Stimulated activated CD4-positive, alpha-beta T cell treated with anti-CD3 and anti-CD28 coated beads, Interleukin-1b, Interleukin-23, amount 100 ng/mL, for 48 hours (primary cell): ENCODE measurements at regions not wholly inside any gene's neighbourhood (a gene's known extent, or its start where the extent isn't known, plus 50 kb on each side); places are given as distances from the start of the nearest gene placed in this dataset.
A peak's percentile ranks its signal among the peaks of the same experiment; 100 is the strongest.

Experiments
- DNase-seq: peaks from one replicate; pipeline ENCODE4 v3.0.0-alpha.2; 2020

DNA sequence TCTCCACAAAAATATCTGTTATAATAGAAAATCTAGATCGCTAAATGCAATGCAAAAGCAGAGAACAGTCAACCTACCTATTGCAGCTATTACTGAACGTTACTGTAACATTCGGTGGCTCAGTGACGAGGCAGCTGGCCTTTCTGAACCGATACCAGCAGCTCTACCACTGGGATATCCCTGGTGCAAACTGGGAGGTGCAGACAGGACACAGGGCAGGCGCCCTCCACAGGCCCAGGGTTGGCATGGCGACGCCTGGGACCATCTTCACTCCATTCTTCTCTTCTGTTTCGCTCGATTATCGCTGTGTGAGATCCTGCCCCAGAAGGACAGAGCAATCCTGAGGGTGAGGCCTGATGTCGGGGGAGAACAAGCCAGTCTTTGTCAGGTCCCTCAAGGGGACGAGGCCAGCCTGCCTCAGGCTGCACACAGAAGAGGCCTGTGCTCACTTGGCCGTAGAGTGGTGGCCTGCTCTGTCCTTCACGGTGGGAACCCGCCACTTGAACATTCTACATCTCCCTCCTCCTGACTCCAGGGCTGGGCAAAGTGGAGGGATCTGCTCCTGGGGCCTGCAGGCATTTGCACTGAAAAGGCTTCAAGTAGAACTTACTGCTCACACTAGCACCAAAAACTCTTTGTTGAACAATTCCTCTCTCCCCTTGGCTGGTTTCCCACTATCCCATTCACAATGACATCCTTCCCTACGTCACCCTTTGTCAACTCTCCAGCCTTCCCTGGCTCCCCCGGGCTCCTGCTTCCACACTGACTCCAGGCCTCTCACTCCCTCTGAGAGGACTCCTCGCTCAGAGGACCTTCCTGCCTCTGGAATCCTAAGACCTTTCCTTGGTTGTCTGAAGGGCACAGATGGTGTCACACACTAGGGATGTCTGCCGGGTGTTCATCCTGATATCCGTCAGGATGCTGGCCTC, 49.7 kb downstream of the CYRIA start:
- no peak for DNase-seq

DNA sequence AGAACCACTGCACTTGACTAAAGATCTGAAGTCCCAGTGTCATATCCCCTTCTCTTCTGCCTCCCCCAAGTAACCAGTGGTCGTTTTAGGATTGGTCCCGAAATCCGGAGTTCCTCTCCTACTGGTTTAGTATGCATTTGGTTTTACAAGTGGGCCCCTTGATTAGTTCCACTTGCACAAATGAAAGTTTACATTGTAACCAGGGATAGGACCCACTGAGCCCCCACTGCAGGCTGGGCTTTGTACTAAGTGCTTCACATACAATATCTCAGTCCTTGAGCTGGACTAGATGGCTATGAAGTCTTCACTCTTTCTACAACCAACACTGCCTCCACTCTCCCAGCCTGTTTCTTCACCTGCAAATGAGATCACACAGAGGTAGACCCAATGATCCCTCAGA, 50.4 kb downstream of the CYRIA start:
- no peak for DNase-seq

DNA sequence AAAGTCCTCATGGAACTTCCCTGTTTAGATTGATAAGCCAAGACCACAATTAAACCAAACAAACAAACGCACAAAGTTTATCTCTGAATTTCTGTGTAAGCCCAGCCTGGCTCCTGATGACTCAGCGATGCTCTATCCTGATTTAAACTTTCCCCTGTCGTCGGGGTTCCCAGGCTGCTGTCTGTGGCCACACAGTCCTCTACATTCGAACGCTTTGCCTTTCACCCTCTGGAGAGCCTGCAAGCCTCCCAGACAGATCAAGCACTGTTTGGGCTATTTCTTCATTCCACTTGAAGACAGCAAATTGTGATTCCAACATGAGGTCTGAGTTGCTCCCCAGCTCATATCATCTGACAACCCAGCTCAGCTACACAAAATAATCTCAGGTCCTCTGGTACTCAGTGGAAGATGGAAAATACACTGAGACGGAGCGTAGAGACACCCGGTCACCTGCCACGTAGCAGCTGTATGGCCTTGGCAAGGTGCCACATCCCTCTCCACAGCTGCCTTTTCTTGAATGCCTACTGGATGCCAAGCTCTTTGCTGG, 51.2 kb downstream of the CYRIA start:
- no peak for DNase-seq

DNA sequence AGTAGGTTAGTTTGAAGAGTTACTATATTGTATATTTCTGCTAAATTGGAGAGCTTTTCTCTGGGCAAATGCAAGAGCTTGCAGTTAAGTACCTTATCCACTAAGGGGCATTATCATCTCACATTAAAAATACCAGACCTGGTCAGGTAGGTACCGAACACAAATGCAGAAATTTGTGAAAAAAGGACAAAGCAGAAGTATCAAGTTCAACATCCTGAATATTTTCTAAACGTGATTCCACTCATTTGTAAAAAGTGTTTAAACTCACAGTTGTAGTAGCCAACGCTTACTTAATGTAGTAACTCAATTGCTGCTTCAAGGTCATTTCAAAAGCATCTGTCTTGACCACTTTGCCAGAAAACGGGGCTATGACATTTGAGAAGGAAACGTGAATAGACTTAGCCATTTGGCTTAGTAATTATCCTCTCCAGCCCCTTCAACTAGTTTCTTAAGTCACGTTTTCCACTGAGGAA, 52.1 kb downstream of the CYRIA start:
- DNase-seq = no peak

DNA sequence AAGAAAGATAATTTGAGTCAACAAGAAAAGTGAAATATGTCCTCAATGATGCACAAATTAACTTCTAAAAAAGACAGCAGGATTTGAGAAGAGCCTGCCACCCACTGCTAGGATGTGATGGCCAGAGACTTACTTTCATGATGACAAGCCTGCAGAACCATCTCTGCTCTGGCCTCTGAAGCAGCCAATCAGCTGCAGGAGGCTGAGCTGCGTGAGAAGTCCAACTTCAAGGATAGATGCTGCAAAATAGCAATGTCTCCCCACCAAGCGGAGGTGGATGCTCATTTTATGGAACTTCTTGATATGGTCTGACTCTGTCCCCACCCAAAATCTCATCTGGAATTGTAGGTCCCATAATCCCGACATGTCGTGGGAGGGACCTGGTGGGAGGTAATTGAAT, 53.1 kb downstream of the CYRIA start:
- no peak for DNase-seq

DNA sequence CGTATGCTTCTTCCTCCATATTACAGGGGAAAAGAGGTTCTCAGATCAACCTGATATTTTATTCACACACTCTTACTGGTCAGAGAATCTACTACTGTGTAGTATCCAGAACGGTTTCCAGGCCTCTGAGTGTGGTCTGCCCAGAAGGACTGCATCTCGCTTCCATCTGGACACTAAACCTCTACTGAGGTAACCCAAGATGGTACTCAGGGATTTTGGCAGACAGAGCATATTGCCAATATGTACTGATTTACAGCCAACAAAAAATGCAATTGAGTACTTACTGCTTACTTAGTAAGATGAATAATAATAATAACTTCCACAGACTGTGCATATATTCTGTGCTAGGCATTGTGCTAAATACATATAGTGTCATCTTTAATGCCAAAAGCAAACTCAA, 55.8 kb downstream of the CYRIA start:
- no peak for DNase-seq

DNA sequence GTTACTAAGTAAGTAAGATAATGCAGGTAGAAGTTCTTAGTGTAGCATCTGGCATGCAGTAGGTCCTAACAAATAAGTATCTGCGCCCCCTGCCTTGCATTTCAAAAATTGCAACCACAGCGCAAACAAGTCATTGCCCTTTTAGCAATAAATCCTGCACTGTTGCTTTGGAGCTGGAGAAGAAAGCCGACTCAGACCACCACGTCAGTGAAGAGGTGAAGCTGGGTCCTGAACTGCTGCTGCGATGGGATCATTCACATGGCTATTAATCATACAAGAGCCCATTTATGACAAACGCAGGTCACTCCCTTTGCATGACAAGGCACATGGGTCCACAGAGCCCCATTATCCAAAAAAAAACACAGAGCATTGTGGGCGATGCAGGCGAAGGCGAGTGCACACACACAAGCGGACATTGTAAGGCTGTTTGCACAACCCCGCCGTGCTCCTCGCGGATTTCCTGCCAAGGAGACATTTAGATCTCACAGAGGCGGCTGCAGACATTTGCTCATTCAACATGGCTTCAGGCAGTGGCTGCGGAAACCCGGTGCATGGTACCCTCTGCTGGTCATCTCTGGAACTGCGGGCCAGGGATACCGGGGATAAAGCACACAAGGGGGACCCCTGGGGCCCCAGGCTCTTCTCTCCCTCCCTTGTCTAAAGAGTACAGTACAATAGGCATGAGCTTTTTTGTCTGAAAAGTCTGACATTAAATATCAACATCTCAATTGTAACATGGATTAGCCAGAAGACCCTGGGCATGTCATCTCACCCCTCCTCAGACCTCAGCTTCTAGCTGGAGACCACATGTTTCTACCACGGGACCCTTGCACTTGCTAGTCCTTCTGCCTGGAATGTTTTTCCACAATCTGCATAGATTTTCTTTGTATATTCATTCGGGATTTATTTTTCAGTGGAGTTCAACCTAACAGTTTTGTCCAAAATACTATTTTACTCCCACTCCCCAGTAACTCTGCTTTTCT, 56.7 kb downstream of the CYRIA start:
- DNase-seq = peak; percentile 84

DNA sequence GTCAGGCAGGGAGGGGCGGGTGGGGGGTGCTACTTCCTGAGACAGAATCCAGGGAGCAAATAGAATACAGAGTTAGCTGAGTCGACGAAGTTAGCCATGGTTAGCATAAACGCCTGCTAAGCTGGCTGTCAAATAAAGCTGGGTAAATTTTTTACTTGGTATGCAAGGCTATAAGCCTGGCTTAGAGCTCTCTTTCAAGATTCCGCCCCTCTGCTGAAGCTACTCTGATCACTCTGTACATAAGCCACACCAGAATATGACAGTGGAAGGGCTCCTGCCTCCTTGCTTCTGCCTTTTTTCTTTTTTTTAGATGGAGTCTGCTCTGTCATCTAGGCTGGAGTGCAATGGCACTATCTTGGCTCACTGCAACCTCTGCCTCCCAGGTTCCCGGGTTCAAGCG, 58.3 kb downstream of the CYRIA start:
- no peak for DNase-seq

DNA sequence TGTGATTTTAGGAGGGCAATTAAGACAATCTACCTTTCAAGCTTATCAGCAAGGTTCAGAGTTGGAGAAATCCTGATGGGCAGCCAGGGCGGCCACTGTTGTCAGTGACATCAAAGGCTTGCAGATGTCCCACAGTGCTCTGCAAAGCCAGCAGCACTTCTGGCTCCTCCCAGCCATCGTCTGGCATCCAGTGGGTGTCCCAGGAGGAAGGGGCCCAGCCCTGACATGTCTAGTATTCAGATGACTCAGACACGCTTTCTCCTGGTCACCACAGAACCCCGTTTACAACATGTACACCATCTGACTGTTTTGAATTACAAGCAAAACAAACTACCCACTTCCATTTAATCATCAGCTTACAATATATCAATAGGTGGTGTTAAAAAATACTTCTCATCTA, 61.4 kb downstream of the CYRIA start:
- DNase-seq = no peak

DNA sequence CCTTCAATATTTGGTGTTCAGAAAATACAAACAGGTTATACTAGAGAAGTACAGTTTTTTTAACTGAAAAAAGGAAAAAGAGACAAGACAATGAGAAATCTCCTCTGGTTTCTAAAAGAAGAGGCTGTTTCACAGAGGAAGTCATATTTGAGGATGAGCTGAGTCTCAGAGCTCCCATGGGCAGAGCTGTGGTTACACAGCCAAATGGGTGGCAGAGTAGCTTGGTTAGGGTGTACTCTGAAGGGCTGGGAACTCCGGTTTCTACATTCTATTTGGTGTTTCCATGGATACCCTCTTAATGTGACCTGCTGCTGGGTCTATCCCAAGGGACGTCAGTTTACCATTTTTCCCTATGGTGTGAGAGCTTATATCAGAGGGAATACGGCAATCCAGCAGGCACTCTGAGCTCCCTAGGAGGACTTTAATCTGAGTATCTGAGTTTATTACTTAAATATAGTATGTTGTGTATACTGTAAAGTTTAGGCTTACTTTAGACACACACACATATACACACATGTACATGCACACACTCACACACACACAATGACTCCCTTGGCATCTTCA, 74.2 kb downstream of the CYRIA start:
- no peak for DNase-seq

DNA sequence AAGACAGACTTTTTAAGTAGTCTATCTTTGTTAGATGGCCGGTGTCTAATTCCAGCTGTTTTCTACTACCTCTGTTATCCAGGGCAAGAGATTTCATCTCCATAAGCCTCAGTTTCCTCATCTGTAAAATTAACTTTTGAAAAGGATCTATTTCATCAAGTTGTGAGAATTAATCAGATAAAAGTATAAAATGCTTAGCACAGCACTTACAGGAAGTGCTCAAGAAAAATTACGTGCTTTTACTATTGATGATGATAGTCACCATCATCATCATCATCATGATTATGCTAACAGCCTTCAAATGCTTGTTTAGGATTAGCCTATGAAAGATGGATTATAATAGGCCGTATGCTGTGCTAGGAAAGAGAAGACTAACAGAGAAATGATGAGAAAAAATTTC, 76.2 kb downstream of the CYRIA start:
- no peak for DNase-seq

DNA sequence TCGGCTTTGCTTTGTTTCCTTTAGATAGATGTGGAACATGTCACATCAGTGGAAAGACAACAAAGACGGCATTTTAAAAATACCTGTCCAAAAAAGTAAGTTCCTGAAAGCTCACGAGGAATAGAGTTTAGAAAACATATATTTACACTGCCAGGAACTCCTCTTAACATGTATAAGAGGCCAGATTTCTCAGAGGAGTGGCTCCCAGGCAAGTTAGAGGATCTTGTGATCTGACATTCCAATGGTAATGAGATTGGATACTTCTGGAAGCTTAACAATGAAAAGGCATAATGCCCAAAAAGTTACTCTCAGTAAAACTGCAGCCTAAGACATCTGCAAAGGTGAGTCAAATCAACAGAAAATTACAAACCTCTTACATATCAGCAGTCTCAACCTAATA, 77.1 kb downstream of the CYRIA start:
- no peak for DNase-seq

DNA sequence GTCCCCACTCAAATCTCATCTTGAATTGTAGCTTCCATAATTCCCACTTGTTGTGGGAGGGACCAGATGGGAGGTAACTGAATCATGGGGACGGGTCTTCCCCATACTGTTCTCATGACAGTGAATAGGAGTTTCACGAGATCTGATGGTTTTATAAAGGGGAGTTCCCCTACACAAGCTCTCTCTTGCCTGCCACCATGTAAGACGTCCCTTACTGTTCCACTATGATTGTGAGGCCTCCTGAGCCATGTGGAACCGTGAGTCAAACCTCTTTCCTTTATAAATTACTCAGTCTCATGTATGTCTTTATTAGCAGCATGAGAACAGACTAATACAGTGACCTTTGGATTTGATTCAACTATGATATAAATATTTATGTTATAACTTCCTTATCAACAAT, 78.0 kb downstream of the CYRIA start:
- no peak for DNase-seq

DNA sequence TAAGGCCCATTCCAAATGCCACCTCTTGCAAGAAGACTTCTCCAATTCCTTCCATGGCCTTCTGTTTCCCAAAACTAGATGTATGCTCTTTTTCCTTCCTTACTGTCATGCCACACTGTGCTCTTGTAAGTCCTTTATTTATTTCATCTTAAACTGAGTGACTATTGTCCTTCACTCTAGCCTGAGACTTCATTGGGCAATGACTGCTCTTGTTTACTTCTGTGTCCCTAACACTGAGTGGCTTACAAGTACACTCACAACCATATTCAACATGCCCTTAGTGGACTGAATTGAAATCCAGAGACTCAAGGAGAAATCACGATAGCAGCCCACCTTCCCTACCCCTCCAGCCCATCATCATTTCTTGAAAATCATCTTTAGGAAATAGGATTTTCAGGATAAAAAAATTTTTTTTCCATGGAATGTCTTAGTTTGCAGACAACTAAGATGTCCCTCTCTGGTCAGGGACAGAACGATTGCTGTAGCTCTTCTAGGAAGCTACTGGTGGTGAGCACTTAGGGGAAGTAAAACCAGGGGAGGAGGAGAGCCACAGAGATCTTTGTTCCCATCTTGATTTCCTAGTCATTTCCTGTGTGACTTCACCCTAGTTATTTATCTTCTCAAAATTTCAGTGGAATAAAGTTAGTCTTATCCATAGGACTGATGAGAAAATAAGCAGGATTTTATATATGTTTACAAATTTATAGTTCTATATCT, 80.7 kb downstream of the CYRIA start:
- no peak for DNase-seq

DNA sequence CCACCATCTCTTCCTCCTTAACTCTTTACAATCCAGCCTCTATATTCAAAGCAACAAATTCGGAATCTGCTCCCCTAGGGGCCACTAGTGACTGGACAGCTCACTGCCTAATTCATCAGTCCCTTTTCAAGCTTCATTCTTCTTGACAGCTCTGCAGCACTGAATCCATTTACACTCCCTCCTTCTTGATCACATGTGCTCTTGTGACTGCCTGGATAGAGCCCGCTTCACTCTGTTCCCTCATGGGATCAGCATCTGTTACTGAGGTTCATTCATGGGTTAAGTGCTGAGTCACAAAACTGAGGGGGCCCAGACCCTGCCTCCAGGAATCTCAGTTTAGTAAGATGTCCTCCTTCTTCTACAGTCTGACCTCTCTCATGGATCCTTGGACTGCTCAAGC, 81.5 kb downstream of the CYRIA start:
- no peak for DNase-seq

DNA sequence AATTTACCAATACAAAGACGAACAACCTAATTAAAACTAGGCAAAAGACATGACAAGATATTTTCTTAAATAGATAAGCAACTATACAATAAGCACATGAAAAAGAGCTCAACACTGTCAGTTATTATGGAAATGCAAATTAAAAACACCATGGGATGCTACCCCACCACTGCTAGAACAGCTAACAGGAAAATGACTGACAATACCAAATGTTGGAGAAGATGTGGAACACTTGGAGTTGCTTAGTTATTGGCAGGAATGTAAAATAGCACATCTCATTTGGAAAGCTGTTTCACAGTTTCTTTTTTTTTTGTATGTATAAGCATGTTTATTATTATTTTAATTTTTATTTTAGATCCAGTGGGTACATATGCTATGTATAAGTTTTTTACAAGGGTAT, 84.4 kb downstream of the CYRIA start:
- DNase-seq = no peak

DNA sequence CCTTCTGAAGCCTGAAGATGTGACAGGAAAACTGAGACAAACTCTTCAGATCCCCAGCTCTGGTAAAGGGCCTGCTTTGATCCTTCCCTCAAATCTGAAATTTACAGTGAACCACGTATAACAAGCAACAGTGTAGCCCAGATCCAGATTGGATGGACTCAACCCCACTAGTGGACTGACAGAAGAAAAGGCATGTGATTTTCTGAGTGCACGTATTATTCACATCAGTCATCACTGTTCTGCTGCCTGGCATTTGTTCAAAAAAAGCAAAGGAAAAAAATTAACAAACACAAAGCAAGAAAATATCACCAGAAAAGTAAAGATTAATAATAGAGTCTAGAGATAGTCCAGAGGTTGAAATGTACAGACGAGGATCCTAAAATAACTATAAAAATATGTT, 87.6 kb downstream of the CYRIA start:
- no peak for DNase-seq

DNA sequence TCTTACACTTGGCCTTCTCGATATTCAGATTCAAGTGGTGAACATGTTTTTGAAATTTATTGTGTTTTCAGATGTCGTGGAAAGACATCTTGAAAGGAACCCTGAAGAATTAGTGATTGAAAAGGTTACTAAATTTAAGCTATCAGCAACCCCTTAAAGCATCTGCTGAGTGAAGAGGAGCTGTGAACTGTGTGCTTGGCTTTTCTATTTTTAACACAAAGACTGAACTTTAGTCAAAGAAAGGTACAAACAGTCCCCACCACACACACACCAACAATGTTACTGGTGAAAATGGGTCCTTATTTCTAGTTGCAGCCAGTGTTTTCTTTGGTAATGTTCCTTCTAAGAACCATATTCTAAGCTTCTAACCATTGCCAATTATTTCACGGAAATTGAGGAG, 95.1 kb downstream of the CYRIA start:
- DNase-seq = no peak

DNA sequence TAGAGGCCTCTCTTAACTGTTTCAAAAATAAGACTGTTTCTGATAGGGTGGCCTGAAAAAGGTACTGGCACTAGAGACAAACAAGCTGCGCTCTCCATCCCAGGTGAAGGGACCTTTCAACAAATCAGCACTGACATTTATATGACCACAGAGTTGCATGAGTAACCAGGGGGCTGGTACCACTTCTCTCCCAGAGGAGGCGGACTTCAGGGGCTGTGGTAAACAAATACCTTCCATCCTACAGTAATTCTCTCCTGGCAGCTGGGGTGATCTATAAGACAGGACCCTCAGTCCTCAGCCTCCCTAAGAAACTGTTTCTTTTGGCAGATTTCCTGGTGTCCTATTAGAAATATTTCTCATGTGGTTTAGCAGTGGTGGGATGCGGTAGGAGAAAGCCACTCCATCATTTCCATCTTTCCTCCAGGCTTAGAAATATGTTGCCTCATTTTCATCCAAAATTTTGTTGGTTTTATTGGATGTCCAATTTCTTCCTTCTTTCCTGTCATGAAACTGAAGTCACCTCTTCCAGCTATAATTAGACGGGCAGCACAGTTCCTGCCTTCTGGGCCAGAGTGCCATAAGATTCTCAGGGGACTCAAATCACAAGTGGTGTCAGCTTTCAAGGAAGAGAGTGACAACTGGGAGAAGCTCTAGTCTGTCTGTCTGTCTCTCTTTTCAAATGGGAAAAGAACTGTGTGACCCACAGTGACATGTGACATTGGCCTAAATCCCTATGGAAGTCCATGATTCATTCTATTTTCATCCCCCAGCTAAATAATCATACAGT, 96.4 kb downstream of the CYRIA start:
- no peak for DNase-seq

DNA sequence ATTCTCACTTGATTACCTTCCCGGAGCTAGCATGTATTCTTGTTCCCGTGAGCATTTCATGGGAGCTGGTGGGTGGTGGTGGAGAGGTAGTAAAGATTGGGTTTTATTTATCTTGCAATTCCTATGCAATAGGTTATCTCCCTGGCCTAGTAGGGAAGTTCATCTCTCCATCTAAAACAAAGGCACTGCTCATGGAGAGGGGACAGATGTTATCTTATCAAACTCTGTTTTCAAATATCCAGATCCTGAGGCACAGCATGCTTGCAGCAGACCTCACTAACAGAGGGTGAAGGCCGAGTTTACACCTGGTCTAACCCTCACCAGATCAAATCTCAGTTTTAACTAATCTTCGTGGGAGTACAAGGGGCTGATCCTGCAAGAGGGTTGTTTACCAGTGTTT, 98.9 kb downstream of the CYRIA start:
- DNase-seq = no peak

DNA sequence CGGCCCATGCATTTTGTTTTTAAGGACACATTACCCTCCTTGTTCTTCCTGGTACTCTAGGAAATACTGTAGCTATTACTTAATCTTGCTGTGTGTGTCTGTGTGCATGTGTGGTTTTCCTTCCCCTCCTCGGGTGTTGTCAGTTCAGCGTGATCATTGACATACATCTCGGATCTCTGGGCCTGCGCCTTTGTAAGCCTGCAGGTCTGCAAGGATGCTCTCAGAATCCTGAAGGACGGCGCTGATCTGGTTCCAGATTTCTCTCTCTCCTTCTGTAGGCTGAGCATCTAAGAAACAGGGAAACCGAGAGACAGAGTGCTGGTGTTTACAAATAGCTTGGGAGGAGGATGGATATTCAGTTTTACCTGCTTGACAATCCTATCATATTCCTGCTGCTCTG, 100.2 kb downstream of the CYRIA start:
- no peak for DNase-seq

DNA sequence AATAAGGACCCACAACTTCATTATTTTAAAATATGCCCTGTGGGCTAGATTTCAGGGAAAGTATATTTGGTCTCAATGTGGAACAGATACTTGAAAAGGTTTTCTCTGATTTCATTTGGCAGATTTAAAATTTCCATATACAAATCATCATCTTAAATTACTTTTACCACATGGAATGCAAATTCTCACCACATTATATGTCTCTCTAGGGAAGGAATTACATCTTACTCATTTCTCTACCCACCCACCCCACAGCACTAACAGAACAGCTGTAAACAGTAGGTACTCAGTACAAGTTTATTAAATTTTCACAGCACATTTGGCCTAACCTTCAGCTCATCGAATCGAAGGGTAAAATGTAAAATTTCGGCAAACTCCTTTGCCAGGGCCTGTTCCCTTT, 104.0 kb downstream of the CYRIA start:
- no peak for DNase-seq
